Endothelial cell of umbilical vein (primary cell): ENCODE measurements at regions not wholly inside any gene's neighbourhood (a gene's known extent, or its start where the extent isn't known, plus 50 kb on each side); places are given as distances from the start of the nearest gene placed in this dataset.

Source experiments
- BruUV-seq: library from RNA; stranded (reverse); fragments of 400-500 nt; replicated peaks from 2 replicates; lab custom pipeline; 2021; lab: Mats Ljungman, UMichigan
- CTCF ChIA-PET: fragments of 300-600, 350-600 bp; sonication (Branson Sonifier 250); formaldehyde crosslinking; loops from one replicate; lab custom pipeline; 2021; ENCODE audit warnings: antibody characterized with exemption, inconsistent platforms; lab: Charles Lee
- POLR2A ChIA-PET: fragments of 300-600, 350-600 bp; sonication (Branson Sonifier 250); formaldehyde crosslinking; loops from one replicate; lab custom pipeline; 2021; ENCODE audit warnings: antibody characterized with exemption, inconsistent platforms; lab: Charles Lee
- DNase-seq: peaks from one replicate; pipeline ENCODE4 v3.0.0-alpha.2; 2011; ENCODE audit warnings: low read depth, low spot score
- FAIRE-seq: peaks from 2 replicates; lab custom pipeline; 2011; peaks lifted over from hg19 to GRCh38; lab: Jason Lieb, UNC
- H2AFZ ChIP-seq: 2 replicates; pipeline ENCODE4 v1.6.0; 2012; ENCODE audit warnings: low read depth, low read length, control low read depth, inconsistent platforms
- H3K27ac ChIP-seq: 2 replicates; pipeline ENCODE4 v1.5.1; 2011; ENCODE audit warnings: low read depth, mild to moderate bottlenecking, control low read depth, low read length, moderate library complexity; ENCODE audit not compliant: insufficient read depth
- H3K27me3 ChIP-seq, 2 experiments: 2 replicates each; pipeline versions ENCODE4 v1.6.0 to v1.6.1; 2011; ENCODE audit warnings: low read length in 2 of 2, mixed read lengths in 1 of 2; ENCODE audit not compliant: control insufficient read depth in 2 of 2, insufficient read depth in 2 of 2
- H3K36me3 ChIP-seq, 2 experiments: 2 replicates in 1 of 2; 3 replicates in 1 of 2; pipeline ENCODE4 v1.5.1; 2011; ENCODE audit warnings: low read length in 2 of 2, mild to moderate bottlenecking in 1 of 2, moderate library complexity in 1 of 2; ENCODE audit not compliant: control insufficient read depth in 2 of 2, insufficient read depth in 2 of 2; ENCODE audit errors: extremely low read depth in 1 of 2
- H3K4me1 ChIP-seq: 3 replicates; pipeline ENCODE4 v1.5.1; 2011; ENCODE audit warnings: mild to moderate bottlenecking, low read length; ENCODE audit not compliant: control insufficient read depth, insufficient read depth; ENCODE audit errors: extremely low read depth
- H3K4me2 ChIP-seq: 2 replicates; pipeline ENCODE4 v1.6.1; 2011; ENCODE audit warnings: low read length, control low read depth, mixed read lengths; ENCODE audit not compliant: insufficient read depth
- H3K4me3 ChIP-seq, 3 experiments: fragments of 200-600 bp in 1 of 3; sonication (generic), shearing (Covaris generic) in 1 of 3; replicated peaks in 1 of 3; 2 replicates each; pipeline ENCODE4 v1.5.1; 2011 to 2016; ENCODE audit warnings: control low read depth in 3 of 3, low read length in 3 of 3, mild to moderate bottlenecking in 2 of 3, inconsistent platforms in 1 of 3, low read depth in 1 of 3, moderate library complexity in 1 of 3; ENCODE audit not compliant: insufficient read depth in 1 of 3
- H3K79me2 ChIP-seq: 2 replicates; pipeline ENCODE4 v1.6.0; 2012; ENCODE audit warnings: low read length, inconsistent platforms; ENCODE audit not compliant: control insufficient read depth, insufficient read depth
- H3K9ac ChIP-seq: replicated peaks from 2 replicates; pipeline ENCODE3; 2011; ENCODE audit warnings: low read length, control low read depth; ENCODE audit not compliant: insufficient read depth; ENCODE audit errors: extremely low read depth
- H3K9me1 ChIP-seq: replicated peaks from 3 replicates; pipeline ENCODE4 v1.6.0; 2011; ENCODE audit warnings: mild to moderate bottlenecking, low read length; ENCODE audit not compliant: control insufficient read depth, insufficient read depth; ENCODE audit errors: extremely low read depth
- H3K9me3 ChIP-seq: replicated peaks from 2 replicates; pipeline ENCODE4 v1.5.1; 2012; ENCODE audit warnings: low read length, inconsistent platforms; ENCODE audit not compliant: control insufficient read depth, insufficient read depth
- H4K20me1 ChIP-seq: replicated peaks from 2 replicates; pipeline ENCODE3; 2011; ENCODE audit warnings: mild to moderate bottlenecking, low read length; ENCODE audit not compliant: control insufficient read depth, insufficient read depth; ENCODE audit errors: extremely low read depth
- EZH2 ChIP-seq: IDR thresholded peaks from 2 replicates; pipeline ENCODE4 v1.6.1; 2012; ENCODE audit warnings: borderline replicate concordance, low read depth, mild to moderate bottlenecking, moderate library complexity, low read length, inconsistent platforms; ENCODE audit not compliant: severe bottlenecking
- FOS ChIP-seq: IDR thresholded peaks from 2 replicates; pipeline ENCODE4 v1.6.1; 2011; ENCODE audit warnings: mild to moderate bottlenecking, low read length, moderate library complexity, borderline replicate concordance; ENCODE audit not compliant: insufficient read depth
- GATA2 ChIP-seq: IDR thresholded peaks from 2 replicates; pipeline ENCODE4 v1.7.0; 2011; ENCODE audit warnings: low read depth, mild to moderate bottlenecking, moderate library complexity, mixed read lengths, low read length; ENCODE audit not compliant: insufficient read length, insufficient read depth
- JUN ChIP-seq: IDR thresholded peaks from 2 replicates; pipeline ENCODE4 v1.6.1; 2011; ENCODE audit warnings: borderline replicate concordance, low read depth; ENCODE audit not compliant: insufficient read length, insufficient read depth
- MYC ChIP-seq: IDR thresholded peaks from one replicate; pipeline ENCODE4 v1.6.1; 2011; ENCODE audit warnings: mild to moderate bottlenecking, low read depth, low read length
- POLR2A ChIP-seq: IDR thresholded peaks from 2 replicates; pipeline ENCODE4 v1.6.1; 2012; ENCODE audit warnings: low read depth, mild to moderate bottlenecking, control low read depth, low read length
- POLR2AphosphoS5 ChIP-seq: IDR thresholded peaks from 2 replicates; pipeline ENCODE4 v1.6.1; 2012; ENCODE audit warnings: low read depth, mild to moderate bottlenecking, control low read depth, low read length, moderate library complexity; ENCODE audit not compliant: insufficient read depth
- dilution Hi-C: fragments of 300-500 bp; cut with MboI; formaldehyde crosslinking; loops from one replicate; pipeline ENCODE4 v1.15.0; 2019; ENCODE audit warnings: low sequenced_read_pairs; ENCODE audit not compliant: extremely low pct_ligation_motif_present
- intact Hi-C: fragments of 100-400 bp; cut with micrococcal nuclease; formaldehyde crosslinking; loops from one replicate; pipeline ENCODE4 v1.10.0; 2022
- TF ChIP-seq, protein P1 (sequence below), 2 donors: IDR thresholded peaks; 1 replicate in 1 of 2; 2 replicates in 1 of 2; pipeline ENCODE4 v1.5.1; 2011; ENCODE audit warnings: low read length in 2 of 2, mild to moderate bottlenecking in 2 of 2, moderate library complexity in 2 of 2, control low read depth in 1 of 2, inconsistent platforms in 1 of 2, low read depth in 1 of 2; ENCODE audit not compliant: insufficient read depth in 1 of 2; ENCODE audit errors: extremely low read depth in 1 of 2
- TF ChIP-seq, protein P2 (sequence below): IDR thresholded peaks from 2 replicates; pipeline ENCODE4 v1.6.1; 2011; ENCODE audit not compliant: insufficient read depth, insufficient read length

DNA sequence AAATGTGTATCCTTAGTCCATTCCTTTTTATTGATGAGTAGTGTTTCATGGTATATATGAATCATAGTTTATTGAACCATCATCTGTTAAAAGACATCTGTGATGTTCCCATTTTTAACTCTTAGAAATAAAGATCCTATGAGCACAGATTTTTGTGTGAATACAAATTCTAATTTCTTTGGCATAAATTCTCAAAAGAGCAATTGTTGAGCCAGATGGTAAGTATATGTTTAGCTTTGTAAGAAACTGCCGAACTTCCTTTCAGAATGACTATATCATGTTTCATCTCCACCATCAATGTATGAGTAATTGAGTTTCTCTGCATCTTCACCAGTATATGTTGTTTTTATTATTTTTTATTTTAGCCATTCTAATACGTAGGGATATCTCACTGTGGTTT lies 526.4 kb downstream of the CDH10 start:
- BruUV-seq, result no TSS peak
- ChIA-PET POLR2A (no interaction called here), CTCF (interaction anchor here (0.6 kb wide), 1 partner anchor 297 kb away, joined by 3 read pairs; no protein-coding TSS in a partner anchor)
- dilution Hi-C loops (no loop called here), intact Hi-C loops (no loop called here)
- no peak overlapping the region for H3K9ac ChIP-seq
- H3K79me2 ChIP-seq, result no peaks in the 10 kb centered on the region
- no peak for TF ChIP-seq MYC
- no peaks in the 10 kb centered on the region for H3K4me1 ChIP-seq
- no peak overlapping the region for H3K27ac ChIP-seq
- H3K9me3 ChIP-seq, result peaks cover 2% of the 10 kb centered on the region
- H3K9me1 ChIP-seq, result no peaks in the 10 kb centered on the region
- no peak overlapping the region for H3K4me2 ChIP-seq
- DNase-seq (no peak), FAIRE-seq (no peak)
- H3K36me3 ChIP-seq, result no peaks in the 10 kb centered on the region
- no peak overlapping the region for H3K4me3 ChIP-seq
- no peaks in the 10 kb centered on the region for H3K27me3 ChIP-seq
- H4K20me1 ChIP-seq, result no peaks in the 10 kb centered on the region
- no peak overlapping the region for H2AFZ ChIP-seq

DNA sequence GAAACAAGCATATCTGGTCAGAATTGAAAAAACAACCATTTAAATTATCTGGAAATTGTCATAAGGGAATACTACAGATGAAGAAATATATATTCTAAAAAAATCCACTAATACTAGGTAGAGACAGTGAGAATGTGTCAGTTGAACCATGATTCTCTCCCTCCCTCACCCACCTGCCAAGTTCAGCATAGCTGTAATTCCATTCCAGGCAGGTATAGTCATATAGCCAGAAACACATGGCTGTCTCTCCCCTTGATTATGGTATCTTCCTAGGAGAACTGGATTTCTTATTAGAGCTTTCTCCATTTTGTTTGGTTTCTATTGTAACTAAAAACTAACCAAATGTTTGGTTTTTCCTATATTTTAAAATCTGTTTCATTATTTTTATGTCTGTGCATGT lies 509.2 kb downstream of the CDH10 start:
- dilution Hi-C loops (no loop called here), intact Hi-C loops (no loop called here)
- CTCF ChIA-PET, result no interaction called here
- Histone ChIP-seq H4K20me1 (no peaks in the 10 kb centered on the region), H3K9me3 (peaks cover 2% of the 10 kb centered on the region), H3K27me3 (no peaks in the 10 kb centered on the region), H3K9me1 (no peaks in the 10 kb centered on the region), H3K79me2 (no peaks in the 10 kb centered on the region), H3K27ac (no peak overlapping the region), H3K4me1 (no peaks in the 10 kb centered on the region), H3K4me2 (no peak overlapping the region), H3K4me3 (no peak overlapping the region), H3K9ac (no peak overlapping the region), H3K36me3 (no peaks in the 10 kb centered on the region), H2AFZ (no peak overlapping the region)
- DNase-seq, result no peak
- POLR2A ChIA-PET, result no interaction called here
- TF ChIP-seq GATA2 (no peak), POLR2AphosphoS5 (no peak), EZH2 (no peak), JUN (no peak), MYC (no peak), POLR2A (no peak), FOS (no peak)
- TF ChIP-seq, protein P1, sequence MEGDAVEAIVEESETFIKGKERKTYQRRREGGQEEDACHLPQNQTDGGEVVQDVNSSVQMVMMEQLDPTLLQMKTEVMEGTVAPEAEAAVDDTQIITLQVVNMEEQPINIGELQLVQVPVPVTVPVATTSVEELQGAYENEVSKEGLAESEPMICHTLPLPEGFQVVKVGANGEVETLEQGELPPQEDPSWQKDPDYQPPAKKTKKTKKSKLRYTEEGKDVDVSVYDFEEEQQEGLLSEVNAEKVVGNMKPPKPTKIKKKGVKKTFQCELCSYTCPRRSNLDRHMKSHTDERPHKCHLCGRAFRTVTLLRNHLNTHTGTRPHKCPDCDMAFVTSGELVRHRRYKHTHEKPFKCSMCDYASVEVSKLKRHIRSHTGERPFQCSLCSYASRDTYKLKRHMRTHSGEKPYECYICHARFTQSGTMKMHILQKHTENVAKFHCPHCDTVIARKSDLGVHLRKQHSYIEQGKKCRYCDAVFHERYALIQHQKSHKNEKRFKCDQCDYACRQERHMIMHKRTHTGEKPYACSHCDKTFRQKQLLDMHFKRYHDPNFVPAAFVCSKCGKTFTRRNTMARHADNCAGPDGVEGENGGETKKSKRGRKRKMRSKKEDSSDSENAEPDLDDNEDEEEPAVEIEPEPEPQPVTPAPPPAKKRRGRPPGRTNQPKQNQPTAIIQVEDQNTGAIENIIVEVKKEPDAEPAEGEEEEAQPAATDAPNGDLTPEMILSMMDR (IDR thresholded peaks at IDR 0.05; ENCODE audit: extremely low read depth in 1 of 2, insufficient read depth in 1 of 2, low read depth in 1 of 2, low read length in 2 of 2), result no peak
- TF ChIP-seq, protein P2, sequence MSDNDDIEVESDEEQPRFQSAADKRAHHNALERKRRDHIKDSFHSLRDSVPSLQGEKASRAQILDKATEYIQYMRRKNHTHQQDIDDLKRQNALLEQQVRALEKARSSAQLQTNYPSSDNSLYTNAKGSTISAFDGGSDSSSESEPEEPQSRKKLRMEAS, result no peak
- FAIRE-seq, result no peak
- no TSS peak for BruUV-seq
